ENCODE measurements at regions not wholly inside any gene's neighbourhood (a gene's known extent, or its start where the extent isn't known, plus 50 kb on each side); places are given as distances from the start of the nearest gene placed in this dataset.

DNA sequence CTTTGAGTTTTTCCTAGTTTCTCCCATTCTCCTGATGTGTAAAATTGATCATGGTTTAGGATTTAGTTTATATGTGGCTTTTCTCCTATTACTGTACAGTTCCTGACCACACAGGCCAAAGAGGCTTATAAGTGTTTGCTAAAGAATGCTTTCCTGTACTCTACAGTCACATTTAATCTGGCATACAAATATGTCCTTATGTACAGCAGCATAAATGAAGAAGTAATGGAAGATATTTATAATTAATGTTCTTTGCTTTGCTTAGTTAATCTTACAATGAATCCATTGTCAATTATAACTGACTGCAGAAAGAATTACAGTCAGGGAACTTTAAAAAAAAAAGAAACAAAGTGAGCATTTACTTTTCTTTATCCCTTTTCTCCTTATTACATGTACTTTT, 293.9 kb downstream of the KCNC2 start:
- DNase-seq = no peak

DNA sequence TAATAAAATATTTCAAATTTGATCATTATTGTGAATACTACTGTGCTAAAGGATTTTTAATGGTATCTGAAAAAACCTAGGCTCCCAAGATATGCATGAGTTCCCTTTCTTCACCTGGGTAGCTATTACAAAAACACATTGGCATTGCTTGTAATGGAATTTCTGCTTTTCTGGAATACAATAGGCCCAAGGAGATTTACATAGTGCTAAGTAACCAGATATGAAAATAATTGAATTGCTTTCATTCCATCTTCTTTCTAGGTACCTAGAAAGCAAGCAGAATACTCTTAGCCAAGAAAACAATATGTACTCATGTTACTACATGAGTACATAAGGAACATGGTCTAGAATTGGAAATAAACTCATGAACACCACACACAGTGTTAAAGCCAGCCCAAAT, 291.9 kb downstream of the KCNC2 start:
- DNase-seq = no peak

DNA sequence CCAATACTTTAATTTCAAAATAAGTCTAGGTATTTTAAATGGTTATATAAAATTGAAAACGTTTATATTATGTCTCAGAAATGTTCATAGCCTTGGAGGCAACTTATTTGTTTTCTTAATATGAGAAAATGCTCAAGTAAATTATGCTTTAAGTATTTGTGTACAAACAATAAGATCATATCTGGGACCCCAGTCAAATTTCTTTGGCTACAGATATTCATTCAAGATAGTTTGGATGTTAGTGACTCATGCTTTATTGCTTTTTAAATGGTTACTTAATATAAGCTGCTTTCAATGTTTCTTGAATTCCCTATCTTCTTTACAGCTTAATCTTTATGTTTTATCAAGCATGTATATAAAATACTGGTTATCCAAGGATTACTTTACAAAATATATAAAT, 291.3 kb downstream of the KCNC2 start:
- DNase-seq = no peak

DNA sequence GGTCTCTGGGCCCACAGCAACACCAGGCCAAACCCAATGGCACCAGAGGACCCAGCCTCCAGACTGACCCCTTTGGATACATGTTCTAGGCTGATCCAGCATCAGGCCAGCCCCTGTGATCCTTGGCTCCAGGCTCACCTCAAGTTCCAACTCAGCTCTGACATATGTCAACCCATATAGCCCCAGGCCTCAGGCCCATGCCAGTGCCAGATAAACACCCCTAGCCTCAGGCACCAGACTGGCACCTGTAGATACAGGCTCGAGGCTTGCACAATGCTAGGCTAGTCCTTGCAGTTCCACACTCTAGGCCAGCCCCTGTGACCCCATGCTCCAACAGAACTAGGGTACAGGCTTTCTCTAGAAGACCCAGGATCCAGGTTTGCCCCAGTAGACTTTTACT, 287.5 kb downstream of the KCNC2 start:
- DNase-seq = no peak

GRCh38 chr12:74922642-74923041, 287.0 kb downstream of the KCNC2 start:
- no peak for DNase-seq

DNA sequence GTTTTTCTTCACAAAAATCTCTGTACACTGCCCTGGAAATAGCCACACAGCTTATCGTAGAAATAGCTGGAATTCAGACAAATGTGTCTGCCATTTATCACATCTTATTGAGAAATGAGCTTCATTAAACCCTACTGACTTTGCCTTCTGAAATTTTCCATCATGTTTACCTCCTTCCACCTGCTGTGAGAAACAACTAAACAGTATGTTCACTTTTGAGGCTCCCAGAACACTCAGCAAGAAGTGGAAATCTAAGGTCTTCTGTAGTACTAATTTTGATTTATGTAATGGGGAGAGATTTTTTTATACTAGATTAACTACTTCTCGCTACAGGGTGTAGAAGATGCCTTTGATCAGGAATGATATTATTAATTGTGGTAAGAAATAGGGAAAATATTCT, 268.0 kb downstream of the KCNC2 start:
- DNase-seq = no peak

DNA sequence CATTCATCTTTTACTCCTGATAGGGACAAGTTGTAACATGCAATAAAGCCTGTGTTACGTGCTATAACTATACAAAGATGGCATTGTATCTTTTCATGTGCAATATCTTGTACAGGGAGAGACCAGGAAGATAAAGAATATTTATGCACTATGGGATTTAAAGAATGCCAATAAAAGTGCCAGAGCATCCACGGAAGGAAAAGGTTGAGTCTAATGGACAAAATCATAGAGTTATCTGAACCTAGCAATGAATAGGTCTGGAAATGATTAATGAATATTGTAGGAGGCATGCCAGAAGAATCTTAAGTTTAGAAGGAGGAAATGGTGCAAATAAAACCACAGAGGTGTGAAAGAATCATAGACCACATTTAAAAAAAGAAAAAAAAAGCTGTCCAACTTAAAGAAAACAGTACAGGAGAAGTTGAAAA, 263.9 kb downstream of the KCNC2 start:
- DNase-seq = no peak

DNA sequence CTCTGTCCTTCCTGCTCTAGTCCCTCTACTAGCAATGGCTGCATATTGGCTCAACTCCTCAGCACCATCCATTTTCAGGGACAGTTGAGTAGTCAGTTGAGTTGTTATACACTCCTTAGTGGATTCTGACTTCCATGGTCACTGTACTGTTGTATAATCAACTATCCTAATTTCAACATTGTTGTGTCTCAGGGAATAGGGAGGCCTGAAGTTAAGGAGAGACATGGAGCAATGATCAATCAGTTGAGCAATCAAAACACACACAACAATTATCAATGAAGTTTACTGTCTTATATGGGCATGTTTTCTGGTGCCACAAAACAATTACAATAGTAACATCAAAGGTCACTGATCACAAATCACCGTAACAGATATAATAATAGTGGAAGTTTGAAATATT, 255.9 kb downstream of the KCNC2 start:
- no peak for DNase-seq

DNA sequence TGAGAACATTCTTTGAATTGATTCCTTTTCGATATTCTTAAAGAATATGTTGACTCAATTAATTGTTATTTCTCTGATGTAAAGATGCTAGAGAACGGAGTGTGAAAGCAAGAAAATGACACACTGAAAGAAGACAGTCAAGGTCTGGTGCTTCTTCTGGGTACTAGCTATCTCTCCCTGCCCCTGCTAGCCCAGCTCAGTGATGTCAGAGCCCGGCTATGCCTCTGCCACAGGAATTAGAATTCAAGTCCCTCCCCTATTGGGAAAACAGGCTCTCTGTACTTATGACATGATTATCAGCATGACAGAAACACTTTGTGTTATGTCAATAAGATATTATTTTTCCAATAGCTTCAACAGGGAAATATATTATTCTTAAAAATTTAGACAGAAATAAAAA, 252.4 kb downstream of the KCNC2 start:
- DNase-seq = no peak

DNA sequence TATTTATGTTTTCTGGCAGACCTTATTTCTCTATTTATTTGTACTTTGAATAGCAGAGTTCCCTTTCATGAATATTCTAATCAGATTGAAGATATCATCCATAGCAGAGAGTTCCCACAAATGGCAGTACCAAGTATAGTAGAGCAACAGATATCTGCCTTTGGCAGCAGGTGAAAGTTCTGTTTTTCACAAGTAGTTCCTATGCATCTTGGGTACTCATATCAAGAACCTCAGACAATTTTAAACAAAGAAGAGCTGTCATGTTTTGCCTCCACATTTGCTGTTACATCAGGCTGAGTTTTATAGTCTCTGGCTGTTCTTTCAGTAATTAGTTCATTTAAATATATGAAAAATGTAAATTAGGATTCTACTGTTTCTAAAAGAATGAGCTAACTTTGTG, 252.0 kb downstream of the KCNC2 start:
- no peak for DNase-seq

- DNase-seq = no peak
Observed at GRCh38 chr12:74959657-74960056, 250.0 kb downstream of the KCNC2 start.

DNA sequence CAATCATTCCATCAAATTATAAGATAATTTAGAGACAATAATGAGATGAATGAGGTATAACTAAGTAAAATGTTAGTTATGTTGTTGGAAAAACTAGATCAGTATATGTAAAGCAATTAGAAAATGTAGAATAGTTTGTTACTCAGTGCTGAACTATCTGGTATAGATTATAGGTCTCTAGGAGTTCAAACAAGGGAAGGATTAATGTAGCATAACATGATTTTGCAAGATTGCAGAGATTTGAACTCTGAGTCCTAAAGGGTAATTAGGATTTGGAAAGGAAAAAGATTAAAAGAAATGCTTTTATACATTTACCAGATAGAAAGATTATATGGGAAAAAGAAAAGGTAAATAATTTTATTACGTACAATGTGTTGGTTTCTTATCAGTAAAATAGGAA, 246.3 kb downstream of the KCNC2 start:
- DNase-seq = no peak

DNA sequence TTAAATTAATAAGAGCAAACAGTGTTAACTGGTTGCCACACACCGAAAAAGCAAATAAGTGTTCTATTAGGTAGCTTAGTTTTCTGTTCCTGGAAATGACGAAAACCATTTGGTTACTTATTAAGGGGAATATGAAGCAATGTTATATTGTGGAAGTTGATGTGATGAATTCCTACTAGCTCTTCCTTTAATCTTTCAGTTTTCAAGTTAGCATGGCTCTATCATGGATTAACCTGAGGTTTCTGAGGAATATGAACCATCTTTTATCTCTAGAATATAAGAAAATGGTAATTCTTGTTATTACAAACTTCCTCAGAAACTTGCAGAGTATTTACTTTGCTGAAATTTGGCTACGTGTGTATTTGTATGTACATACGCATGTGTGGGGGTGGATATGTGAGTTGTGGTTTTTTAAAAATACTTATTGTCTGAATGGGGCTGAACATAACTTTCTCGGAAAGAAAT, 245.7 kb downstream of the KCNC2 start:
- DNase-seq = no peak

- no peak for DNase-seq
Observed at GRCh38 chr12:74964390-74964789, 245.2 kb downstream of the KCNC2 start.

GRCh38 chr12:74971201-74971600, 238.4 kb downstream of the KCNC2 start:
- DNase-seq = no peak

DNA sequence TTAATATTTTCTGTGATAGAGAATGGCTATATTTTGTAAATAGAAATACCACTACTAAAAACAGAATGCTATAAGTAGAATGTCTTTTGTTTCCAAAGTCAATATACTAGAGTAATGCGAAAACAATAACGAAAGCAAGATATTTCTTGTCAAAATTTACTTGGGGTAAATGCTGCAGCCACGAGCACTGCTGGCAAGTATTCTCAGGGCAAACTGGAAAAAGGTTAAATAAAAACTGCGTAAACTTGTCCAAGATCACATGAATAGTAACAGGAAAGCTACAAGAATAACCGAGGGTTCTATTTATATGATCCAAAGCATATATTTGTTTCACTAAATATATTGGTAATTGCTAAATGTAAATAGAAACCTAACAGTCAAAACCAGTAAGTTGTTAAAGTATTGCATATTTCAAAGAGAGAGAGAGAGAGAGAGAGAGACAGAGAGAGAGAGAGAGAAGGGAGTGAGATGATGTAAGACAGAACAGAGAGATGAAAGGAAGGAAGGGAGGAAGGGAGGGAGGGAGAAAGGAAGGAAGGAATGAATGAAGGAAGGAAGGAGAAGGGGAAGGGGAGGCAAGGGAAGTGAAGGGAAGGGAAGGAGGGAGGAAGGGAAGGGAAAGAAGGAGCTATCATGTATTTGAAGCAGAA, 231.7 kb downstream of the KCNC2 start:
- DNase-seq = no peak

DNA sequence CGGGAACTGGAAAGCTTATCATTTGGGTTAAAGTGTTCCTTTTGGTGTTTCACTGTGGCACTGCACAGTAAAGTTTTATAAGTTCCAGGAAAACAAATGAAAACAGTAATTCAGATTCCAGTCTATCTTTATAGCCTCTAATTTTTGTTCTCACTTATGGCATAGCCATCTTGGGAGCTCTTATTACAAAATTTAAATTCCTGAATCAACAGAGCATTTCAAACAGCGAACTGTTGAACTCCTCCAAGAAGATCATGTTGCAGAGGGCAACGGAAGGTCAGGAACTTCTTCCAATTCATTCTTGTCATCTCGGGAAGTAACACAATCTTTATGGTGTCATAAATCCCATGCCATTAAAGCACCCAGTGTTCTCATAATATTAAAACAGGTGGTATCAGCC, 229.1 kb downstream of the KCNC2 start:
- no peak for DNase-seq

DNA sequence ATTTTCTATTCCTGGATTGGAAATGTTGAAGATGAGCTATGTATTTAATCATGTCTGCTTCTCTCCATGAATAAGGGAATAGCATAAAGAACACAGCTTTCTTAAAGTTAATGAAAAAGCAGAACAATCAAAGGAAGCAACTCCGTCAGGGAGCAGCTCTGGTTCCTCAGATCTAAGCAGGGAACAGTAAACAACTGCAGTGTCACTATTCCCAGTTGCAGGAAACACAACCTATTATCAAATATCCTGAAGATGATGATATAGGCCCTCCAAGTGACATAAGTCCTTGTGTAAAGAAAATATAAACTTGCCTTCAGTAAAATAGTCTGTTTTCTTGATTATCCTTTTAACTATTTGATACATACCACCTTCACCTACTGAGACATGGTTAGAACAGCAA, 228.1 kb downstream of the KCNC2 start:
- no peak for DNase-seq

DNA sequence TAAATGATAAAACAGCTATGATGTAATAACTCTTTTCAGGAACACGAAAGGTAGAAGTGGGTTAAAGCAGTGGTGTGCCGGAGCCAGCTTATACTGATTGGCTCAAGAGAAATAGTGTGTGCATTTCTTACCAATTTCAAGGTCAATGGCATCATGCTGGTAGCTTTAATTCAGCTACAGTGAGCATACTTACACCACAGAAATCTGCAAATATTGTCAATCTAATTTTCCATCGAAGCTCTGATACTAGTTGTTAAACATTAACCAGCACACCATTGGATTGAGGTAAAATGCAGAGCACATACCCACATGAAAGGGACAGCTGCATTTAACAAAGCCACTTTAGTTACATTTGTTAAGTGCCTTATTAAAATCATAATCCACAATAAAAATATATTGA, 225.7 kb downstream of the KCNC2 start:
- DNase-seq = no peak

DNA sequence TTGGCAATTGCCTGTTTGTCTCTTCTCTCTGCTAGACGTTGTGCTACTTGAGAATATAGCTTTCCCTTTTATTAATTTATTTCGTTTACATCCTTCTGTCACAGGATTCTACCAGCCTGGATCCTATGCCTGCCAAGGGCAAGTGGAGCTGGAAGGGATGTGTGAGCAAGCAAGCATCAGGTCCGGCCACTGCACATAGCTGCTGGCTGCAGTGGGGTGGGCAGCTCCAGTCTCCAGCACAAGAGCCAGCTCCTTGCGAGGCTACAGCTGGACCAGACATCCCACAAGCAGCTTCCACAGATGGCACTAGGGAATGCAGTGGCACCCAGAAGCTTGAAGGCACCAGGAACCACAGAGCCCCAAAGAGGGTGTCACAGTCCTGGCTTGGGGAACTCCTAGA, 225.0 kb downstream of the KCNC2 start:
- no peak for DNase-seq

DNA sequence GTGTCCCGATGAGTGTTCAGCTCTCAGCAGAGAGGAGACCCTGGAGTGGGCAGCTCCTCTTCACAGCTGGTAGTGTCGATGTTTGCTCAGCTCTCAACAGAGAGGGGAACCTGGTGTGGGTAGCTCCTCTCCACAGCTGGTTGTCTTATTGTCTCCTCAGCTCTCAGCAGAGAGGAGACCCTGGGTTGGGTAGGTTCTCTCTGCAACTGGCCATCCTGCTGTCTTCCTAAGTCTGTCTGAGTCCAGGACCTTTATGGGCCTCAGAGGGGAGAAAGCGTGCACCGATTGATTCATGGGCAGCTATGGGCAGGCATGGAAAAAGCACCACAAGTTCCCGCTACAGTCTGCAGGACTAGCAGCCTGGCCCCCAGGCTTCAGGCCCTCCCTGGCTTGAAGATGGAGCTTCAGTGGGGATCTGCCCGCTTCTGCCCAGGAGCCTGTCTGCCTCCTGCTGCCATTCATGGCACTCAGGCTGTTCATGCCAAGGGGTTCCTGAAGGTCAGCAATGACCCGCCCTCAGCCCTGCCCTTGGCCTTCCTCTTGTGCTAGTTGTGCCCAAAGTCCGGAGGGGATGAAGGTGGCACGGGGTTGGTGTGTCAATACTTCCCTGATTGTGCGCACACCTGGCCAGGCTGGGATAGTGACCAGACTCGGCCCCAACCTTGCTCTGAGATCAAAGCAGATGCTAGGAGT, 224.2 kb downstream of the KCNC2 start:
- DNase-seq = no peak

- DNase-seq = no peak
Observed at GRCh38 chr12:74985986-74986319, 223.7 kb downstream of the KCNC2 start.

DNA sequence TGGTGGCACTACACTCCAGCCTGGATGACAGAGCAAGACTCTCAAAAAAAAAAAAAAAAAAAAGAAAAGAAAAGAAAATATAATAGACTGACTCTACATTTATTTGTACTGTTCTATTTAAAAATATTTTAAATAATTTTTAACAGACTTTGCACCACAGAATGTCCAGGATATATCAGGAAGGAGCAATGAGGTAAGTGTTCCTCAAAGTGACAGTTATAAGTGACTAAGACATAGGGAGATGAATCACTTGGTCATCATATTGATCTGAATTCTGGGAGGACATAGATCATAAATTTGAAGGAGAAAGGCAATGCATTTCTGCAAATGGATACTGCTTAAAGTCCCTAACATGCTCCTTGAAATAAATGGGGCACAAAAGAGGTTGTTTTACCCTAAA, 221.5 kb downstream of the KCNC2 start:
- no peak for DNase-seq

Data from T-helper 1 cell (primary cell).